ENCODE measurements at regions not wholly inside any gene's neighbourhood (a gene's known extent, or its start where the extent isn't known, plus 50 kb on each side); places are given as distances from the start of the nearest gene placed in this dataset.

DNA sequence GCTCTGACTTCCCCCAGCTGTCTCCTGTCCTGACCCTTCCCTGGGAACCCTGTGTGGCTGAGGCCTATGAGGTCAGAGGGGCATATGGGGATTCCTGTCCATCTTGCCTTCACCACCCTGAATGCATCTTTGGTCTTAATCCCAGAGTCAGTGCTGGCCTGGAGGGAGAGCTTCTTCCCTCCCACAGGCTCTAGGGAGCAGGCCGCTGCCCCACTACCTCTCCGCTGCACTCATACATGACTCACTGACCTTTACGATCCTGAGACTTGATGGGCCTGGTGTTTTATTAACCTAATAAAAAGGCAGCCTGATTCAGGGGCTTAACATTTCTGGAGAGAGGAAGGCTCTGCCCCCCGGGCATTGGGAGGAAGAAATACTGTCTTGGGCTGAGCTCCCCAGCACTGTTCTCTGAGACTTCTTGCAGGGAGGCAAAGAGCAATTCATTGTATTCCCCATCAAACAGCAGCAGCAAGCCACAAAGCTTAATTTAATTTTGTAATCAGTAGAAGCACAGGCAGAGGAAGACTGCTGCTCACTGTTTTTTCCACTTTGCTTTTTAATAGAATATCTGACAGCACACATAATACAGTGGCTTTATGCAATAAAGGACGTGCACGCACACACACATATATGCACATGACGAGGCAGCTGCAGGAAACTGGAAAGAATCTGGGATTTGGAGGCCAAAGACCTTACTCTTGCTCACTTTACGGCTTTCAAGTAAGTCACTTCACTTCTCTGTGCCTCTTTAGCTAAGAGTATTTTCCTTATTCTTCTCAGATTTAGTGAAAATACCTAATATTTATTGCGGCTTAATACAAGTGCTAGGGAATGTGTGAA lies 89.2 kb upstream of the GRIK3 start:
- TF ChIP-seq CTCF (conservative IDR thresholded peaks at IDR 0.05), result no peak
- TF ChIP-seq ZFX (IDR thresholded peaks at IDR 0.05), result no peak
